Activated T-cell treated with anti-CD3 and anti-CD28 coated beads, Interleukin-2, amount 50 U/mL, for 4 hours (primary cell): ENCODE measurements at regions not wholly inside any gene's neighbourhood (a gene's known extent, or its start where the extent isn't known, plus 50 kb on each side); places are given as distances from the start of the nearest gene placed in this dataset.
A peak's percentile ranks its signal among the peaks of the same experiment; 100 is the strongest.

ENCODE experiments used
- ATAC-seq, 2 donors: fragments of 200-7000 bp; cut with Tn5 transposase; one replicate each; pipeline ENCODE4 v1.10.0; 2021
- DNase-seq: peaks from one replicate; pipeline ENCODE4 v3.0.0-alpha.2; 2020
- H3K27me3 Mint-ChIP-seq: one replicate; pipeline ENCODE4 v1.8.0; 2021; ENCODE audit warnings: low read depth, mixed read lengths
- H3K36me3 Mint-ChIP-seq: one replicate; pipeline ENCODE4 v1.8.0; 2022; ENCODE audit warnings: mixed read lengths; ENCODE audit not compliant: insufficient read depth
- H3K4me1 Mint-ChIP-seq: one replicate; pipeline ENCODE4 v1.8.0; 2021; ENCODE audit warnings: low read depth, mixed read lengths
- H3K4me3 Mint-ChIP-seq: one replicate; pipeline ENCODE4 v1.8.0; 2021; ENCODE audit warnings: mild to moderate bottlenecking, moderate library complexity, mixed read lengths
- H3K9me3 Mint-ChIP-seq: one replicate; pipeline ENCODE4 v1.8.0; 2021; ENCODE audit warnings: mixed read lengths

GRCh38 chr3:70603103-70603502 is 290.7 kb upstream of the MDFIC2 start:
- Mint-ChIP-seq H3K4me1 (peaks cover 4% of the 10 kb centered on the region), H3K4me3 (no peak overlapping the region), H3K27me3 (peaks cover 14% of the 10 kb centered on the region), H3K36me3 (no peaks in the 10 kb centered on the region), H3K9me3 (no peaks in the 10 kb centered on the region)
- ATAC-seq = peak; percentile 92
- no peak for DNase-seq

GRCh38 chr3:70597312-70597711 is 284.9 kb upstream of the MDFIC2 start:
- no peak overlapping the region for H3K4me3 Mint-ChIP-seq
- ATAC-seq (no peak), DNase-seq (no peak)
- H3K27me3 Mint-ChIP-seq = peaks cover 16% of the 10 kb centered on the region
- H3K9me3 Mint-ChIP-seq = no peaks in the 10 kb centered on the region
- no peaks in the 10 kb centered on the region for H3K36me3 Mint-ChIP-seq
- no peaks in the 10 kb centered on the region for H3K4me1 Mint-ChIP-seq

GRCh38 chr3:70583682-70584081 is 271.2 kb upstream of the MDFIC2 start:
- DNase-seq (no peak), ATAC-seq (no peak)
- Mint-ChIP-seq H3K4me3 (no peak overlapping the region), H3K36me3 (no peaks in the 10 kb centered on the region), H3K27me3 (peaks cover 22% of the 10 kb centered on the region), H3K9me3 (no peaks in the 10 kb centered on the region), H3K4me1 (no peaks in the 10 kb centered on the region)

- no peaks in the 10 kb centered on the region for H3K36me3 Mint-ChIP-seq
Measured at GRCh38 chr3:70582803-70583202, 270.4 kb upstream of the MDFIC2 start.

GRCh38 chr3:70580021-70580420 is 267.6 kb upstream of the MDFIC2 start:
- ATAC-seq (no peak), DNase-seq (no peak)
- Mint-ChIP-seq H3K27me3 (peaks cover 29% of the 10 kb centered on the region), H3K4me1 (no peaks in the 10 kb centered on the region), H3K36me3 (no peaks in the 10 kb centered on the region), H3K9me3 (no peaks in the 10 kb centered on the region), H3K4me3 (no peak overlapping the region)

More at GRCh38 chr3:70582803-70583202, 270.4 kb upstream of the MDFIC2 start:
- no peaks in the 10 kb centered on the region for H3K4me1 Mint-ChIP-seq
- H3K4me3 Mint-ChIP-seq = no peak overlapping the region
- no peak for ATAC-seq
- H3K27me3 Mint-ChIP-seq = peaks cover 27% of the 10 kb centered on the region
- no peak for DNase-seq
- H3K9me3 Mint-ChIP-seq = no peaks in the 10 kb centered on the region

- ATAC-seq = no peak
- Mint-ChIP-seq H3K4me3 (no peak overlapping the region), H3K27me3 (no peaks in the 10 kb centered on the region), H3K4me1 (no peaks in the 10 kb centered on the region), H3K9me3 (no peaks in the 10 kb centered on the region), H3K36me3 (no peaks in the 10 kb centered on the region)
- DNase-seq = no peak
Measured at GRCh38 chr3:70571696-70572095, 259.3 kb upstream of the MDFIC2 start.

GRCh38 chr3:70570584-70570983 is 258.1 kb upstream of the MDFIC2 start:
- ATAC-seq (no peak), DNase-seq (no peak)
- no peaks in the 10 kb centered on the region for H3K27me3 Mint-ChIP-seq
- H3K9me3 Mint-ChIP-seq = no peaks in the 10 kb centered on the region
- H3K36me3 Mint-ChIP-seq = no peaks in the 10 kb centered on the region
- no peak overlapping the region for H3K4me3 Mint-ChIP-seq
- H3K4me1 Mint-ChIP-seq = no peaks in the 10 kb centered on the region

- peaks cover 5% of the 10 kb centered on the region for H3K9me3 Mint-ChIP-seq
- no peak overlapping the region for H3K4me3 Mint-ChIP-seq
- H3K27me3 Mint-ChIP-seq = peaks cover 3% of the 10 kb centered on the region
- no peaks in the 10 kb centered on the region for H3K4me1 Mint-ChIP-seq
- ATAC-seq = no peak
- DNase-seq = no peak
- no peaks in the 10 kb centered on the region for H3K36me3 Mint-ChIP-seq
Measured at GRCh38 chr3:70568626-70569025, 256.2 kb upstream of the MDFIC2 start.

- DNase-seq = no peak
- no peak for ATAC-seq
- no peak overlapping the region for H3K4me3 Mint-ChIP-seq
- no peaks in the 10 kb centered on the region for H3K36me3 Mint-ChIP-seq
- peaks cover 12% of the 10 kb centered on the region for H3K9me3 Mint-ChIP-seq
- H3K4me1 Mint-ChIP-seq = no peaks in the 10 kb centered on the region
- H3K27me3 Mint-ChIP-seq = peaks cover 3% of the 10 kb centered on the region
Measured at GRCh38 chr3:70565861-70566260, 253.4 kb upstream of the MDFIC2 start.

- Mint-ChIP-seq H3K27me3 (peaks cover 3% of the 10 kb centered on the region), H3K36me3 (no peaks in the 10 kb centered on the region), H3K9me3 (peaks cover 12% of the 10 kb centered on the region), H3K4me3 (no peak overlapping the region), H3K4me1 (no peaks in the 10 kb centered on the region)
- ATAC-seq (no peak), DNase-seq (no peak)
Measured at GRCh38 chr3:70564552-70564951, 252.1 kb upstream of the MDFIC2 start.

- ATAC-seq (no peak), DNase-seq (no peak)
- Mint-ChIP-seq H3K36me3 (no peaks in the 10 kb centered on the region), H3K4me3 (no peak overlapping the region), H3K27me3 (peaks cover 6% of the 10 kb centered on the region), H3K9me3 (peaks cover 12% of the 10 kb centered on the region), H3K4me1 (no peaks in the 10 kb centered on the region)
Measured at GRCh38 chr3:70561796-70562195, 249.4 kb upstream of the MDFIC2 start.

GRCh38 chr3:70558956-70559355 is 246.5 kb upstream of the MDFIC2 start:
- ATAC-seq (no peak), DNase-seq (no peak)
- Mint-ChIP-seq H3K4me1 (no peaks in the 10 kb centered on the region), H3K9me3 (peaks cover 10% of the 10 kb centered on the region), H3K36me3 (no peaks in the 10 kb centered on the region), H3K27me3 (peaks cover 3% of the 10 kb centered on the region), H3K4me3 (no peak overlapping the region)

GRCh38 chr3:70557976-70558375 is 245.5 kb upstream of the MDFIC2 start:
- peaks cover 3% of the 10 kb centered on the region for H3K27me3 Mint-ChIP-seq
- peaks cover 4% of the 10 kb centered on the region for H3K9me3 Mint-ChIP-seq
- no peak for ATAC-seq
- no peak for DNase-seq
- no peak overlapping the region for H3K4me3 Mint-ChIP-seq
- H3K36me3 Mint-ChIP-seq = no peaks in the 10 kb centered on the region
- no peaks in the 10 kb centered on the region for H3K4me1 Mint-ChIP-seq

- no peak overlapping the region for H3K4me3 Mint-ChIP-seq
- ATAC-seq = no peak
- H3K9me3 Mint-ChIP-seq = no peaks in the 10 kb centered on the region
- no peaks in the 10 kb centered on the region for H3K36me3 Mint-ChIP-seq
- DNase-seq = no peak
- H3K27me3 Mint-ChIP-seq = peaks cover 3% of the 10 kb centered on the region
- no peaks in the 10 kb centered on the region for H3K4me1 Mint-ChIP-seq
Measured at GRCh38 chr3:70556056-70556455, 243.6 kb upstream of the MDFIC2 start.

- Mint-ChIP-seq H3K9me3 (no peaks in the 10 kb centered on the region), H3K36me3 (no peaks in the 10 kb centered on the region), H3K27me3 (peaks cover 3% of the 10 kb centered on the region), H3K4me3 (no peak overlapping the region), H3K4me1 (no peaks in the 10 kb centered on the region)
- ATAC-seq = no peak
- no peak for DNase-seq
Measured at GRCh38 chr3:70554170-70554569, 241.7 kb upstream of the MDFIC2 start.

- Mint-ChIP-seq H3K4me3 (no peak overlapping the region), H3K36me3 (no peaks in the 10 kb centered on the region), H3K27me3 (no peaks in the 10 kb centered on the region), H3K4me1 (no peaks in the 10 kb centered on the region), H3K9me3 (no peaks in the 10 kb centered on the region)
- ATAC-seq = peak; percentile 90 to 98
- DNase-seq = peak; percentile 72
Measured at GRCh38 chr3:70550723-70551319, 238.4 kb upstream of the MDFIC2 start.
